ELR (cell line): ENCODE measurements at regions not wholly inside any gene's neighbourhood (a gene's known extent, or its start where the extent isn't known, plus 50 kb on each side); places are given as distances from the start of the nearest gene placed in this dataset.
"Not testable (repeated sequence)": the region's sequence is repeated elsewhere in the genome, so short reads cannot be mapped to it uniquely, and the experiment has no call there.

Experiments used
- DNase-seq: peaks from one replicate; pipeline ENCODE4 v3.0.0-alpha.2; 2015; ENCODE audit warnings: low read depth

GRCh38 chrX:113919387-113919786 lies 664.5 kb upstream of the HTR2C start:
- DNase-seq: no peak

- DNase-seq: no peak
These were observed 677.7 kb upstream of the HTR2C start for GRCh38 chrX:113906168-113906567.

- DNase-seq: no peak
These were observed 691.0 kb upstream of the HTR2C start for GRCh38 chrX:113892891-113893290.

- no peak for DNase-seq
These were observed 691.5 kb upstream of the HTR2C start for GRCh38 chrX:113892401-113892800.

- no peak for DNase-seq
These were observed 710.8 kb upstream of the HTR2C start for GRCh38 chrX:113873056-113873455.

GRCh38 chrX:113868711-113869110 lies 715.2 kb upstream of the HTR2C start:
- DNase-seq: peak; percentile 3

GRCh38 chrX:113868177-113868576 lies 715.7 kb upstream of the HTR2C start:
- no peak for DNase-seq

GRCh38 chrX:113849408-113849807 lies 734.5 kb upstream of the HTR2C start:
- DNase-seq: no peak

GRCh38 chrX:113833096-113834055 lies 750.5 kb upstream of the HTR2C start:
- DNase-seq: no peak

GRCh38 chrX:113828470-113828869 lies 755.4 kb upstream of the HTR2C start:
- no peak for DNase-seq

- DNase-seq: no peak
These were observed 765.5 kb upstream of the HTR2C start for GRCh38 chrX:113818346-113818745.

- no peak for DNase-seq
These were observed 779.1 kb upstream of the HTR2C start for GRCh38 chrX:113804819-113805218.

GRCh38 chrX:113804291-113804690 lies 779.6 kb upstream of the HTR2C start:
- no peak for DNase-seq

GRCh38 chrX:113802837-113803236 lies 781.0 kb upstream of the HTR2C start:
- no peak for DNase-seq

GRCh38 chrX:113800955-113801354 lies 782.9 kb upstream of the HTR2C start:
- no peak for DNase-seq

GRCh38 chrX:113793563-113793962 lies 790.3 kb upstream of the HTR2C start:
- no peak for DNase-seq

GRCh38 chrX:113790987-113791386 lies 792.9 kb upstream of the HTR2C start:
- DNase-seq: no peak

GRCh38 chrX:113784754-113785153 lies 799.1 kb upstream of the HTR2C start:
- not testable (repeated sequence) for DNase-seq

GRCh38 chrX:113770806-113771205 lies 813.1 kb upstream of the HTR2C start:
- no peak for DNase-seq

GRCh38 chrX:113770071-113770470 lies 813.8 kb upstream of the HTR2C start:
- DNase-seq: no peak

- no peak for DNase-seq
These were observed 824.5 kb upstream of the HTR2C start for GRCh38 chrX:113759422-113759821.

- DNase-seq: no peak
These were observed 836.5 kb upstream of the HTR2C start for GRCh38 chrX:113747274-113747973.

GRCh38 chrX:113743069-113743468 lies 840.8 kb upstream of the HTR2C start:
- DNase-seq: no peak
